Stimulated activated memory B cell treated with anti-CD40 and anti-IgM and Interleukin-4, amounts not matched to agents 10 μg/mL and 1 μg/mL and 100 μg/mL, for 72 hours (primary cell): ENCODE measurements at regions not wholly inside any gene's neighbourhood (a gene's known extent, or its start where the extent isn't known, plus 50 kb on each side); places are given as distances from the start of the nearest gene placed in this dataset.
A peak's percentile ranks its signal among the peaks of the same experiment; 100 is the strongest.

Experiments
- ATAC-seq: fragments of 150-1000 bp; cut with Tn5 transposase; 2 replicates; pipeline ENCODE4 v1.10.0; 2021
- H3K27ac Mint-ChIP-seq: one replicate; pipeline ENCODE4 v1.8.0; 2022; ENCODE audit warnings: mild to moderate bottlenecking, mixed read lengths
- H3K27me3 Mint-ChIP-seq: one replicate; pipeline ENCODE4 v1.8.0; 2022; ENCODE audit warnings: mixed read lengths
- H3K36me3 Mint-ChIP-seq: one replicate; pipeline ENCODE4 v1.8.0; 2022; ENCODE audit warnings: mixed read lengths
- H3K4me1 Mint-ChIP-seq: one replicate; pipeline ENCODE4 v1.8.0; 2022; ENCODE audit warnings: mixed read lengths
- H3K4me3 Mint-ChIP-seq: one replicate; pipeline ENCODE4 v1.8.0; 2022; ENCODE audit warnings: mild to moderate bottlenecking, moderate library complexity, mixed read lengths
- H3K9me3 Mint-ChIP-seq: one replicate; pipeline ENCODE4 v1.8.0; 2022; ENCODE audit warnings: mixed read lengths

- H3K27ac Mint-ChIP-seq: no peak overlapping the region
- H3K9me3 Mint-ChIP-seq: peaks cover 5% of the 10 kb centered on the region
- H3K27me3 Mint-ChIP-seq: no peaks in the 10 kb centered on the region
- H3K4me1 Mint-ChIP-seq: no peaks in the 10 kb centered on the region
- no peaks in the 10 kb centered on the region for H3K36me3 Mint-ChIP-seq
- no peak overlapping the region for H3K4me3 Mint-ChIP-seq
- peak; percentile 24 for ATAC-seq
These were observed 1109.5 kb downstream of the NSUN3 start for GRCh38 chr3:95172164-95172943.

- Mint-ChIP-seq H3K4me1 (no peaks in the 10 kb centered on the region), H3K36me3 (no peaks in the 10 kb centered on the region), H3K9me3 (peaks cover 3% of the 10 kb centered on the region), H3K27ac (no peak overlapping the region), H3K4me3 (no peak overlapping the region), H3K27me3 (no peaks in the 10 kb centered on the region)
- ATAC-seq: no peak
These were observed 1114.2 kb downstream of the NSUN3 start for GRCh38 chr3:95177096-95177495.

DNA sequence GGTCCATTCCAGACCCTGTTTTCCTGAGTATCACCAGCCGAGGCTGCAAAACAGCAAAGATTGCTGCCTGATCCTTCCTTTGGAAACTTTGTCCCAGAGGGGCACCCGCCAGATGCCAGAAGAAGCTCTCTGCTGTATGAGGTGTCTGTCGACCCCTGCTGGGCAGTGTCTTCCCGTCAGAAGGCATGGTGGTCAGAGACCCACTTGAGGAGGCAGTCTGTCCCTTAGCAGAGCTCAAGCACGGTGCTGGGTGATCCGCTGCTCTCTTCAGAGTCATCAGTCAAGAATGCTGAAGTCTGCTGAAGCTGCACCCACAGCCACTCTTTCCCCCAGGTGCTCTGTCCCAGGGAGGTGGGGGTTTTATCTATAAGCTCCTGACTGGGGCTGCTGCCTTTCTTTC lies 1121.2 kb downstream of the NSUN3 start:
- Mint-ChIP-seq H3K4me1 (no peaks in the 10 kb centered on the region), H3K4me3 (no peak overlapping the region), H3K27me3 (no peaks in the 10 kb centered on the region), H3K9me3 (peaks cover 9% of the 10 kb centered on the region), H3K27ac (no peak overlapping the region), H3K36me3 (no peaks in the 10 kb centered on the region)
- no peak for ATAC-seq

- H3K4me3 Mint-ChIP-seq: no peak overlapping the region
- no peaks in the 10 kb centered on the region for H3K4me1 Mint-ChIP-seq
- no peaks in the 10 kb centered on the region for H3K9me3 Mint-ChIP-seq
- no peak overlapping the region for H3K27ac Mint-ChIP-seq
- H3K27me3 Mint-ChIP-seq: no peaks in the 10 kb centered on the region
- ATAC-seq: no peak
- no peaks in the 10 kb centered on the region for H3K36me3 Mint-ChIP-seq
These were observed 1126.5 kb downstream of the NSUN3 start for GRCh38 chr3:95189348-95189747.

DNA sequence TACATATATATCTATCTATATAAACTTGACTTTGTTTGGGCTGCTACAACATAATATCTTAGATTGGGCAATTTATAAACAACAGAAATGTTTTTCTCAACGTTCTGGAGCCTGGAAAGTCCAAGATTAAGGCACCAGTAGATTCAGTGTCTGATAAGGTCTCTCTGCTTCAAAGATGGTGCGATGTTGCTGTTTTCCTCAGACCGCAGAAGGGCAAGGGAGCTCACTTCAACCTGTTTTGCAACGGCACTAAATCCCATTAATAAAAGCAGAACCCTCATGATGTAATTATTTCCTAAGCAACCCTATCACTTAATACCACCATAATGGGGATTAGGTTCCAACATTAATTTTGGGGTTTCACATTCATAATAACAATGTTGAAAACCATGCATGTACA lies 1134.8 kb downstream of the NSUN3 start:
- Mint-ChIP-seq H3K27ac (no peak overlapping the region), H3K9me3 (peaks cover 3% of the 10 kb centered on the region), H3K36me3 (no peaks in the 10 kb centered on the region), H3K4me3 (no peak overlapping the region), H3K27me3 (no peaks in the 10 kb centered on the region), H3K4me1 (no peaks in the 10 kb centered on the region)
- no peak for ATAC-seq

DNA sequence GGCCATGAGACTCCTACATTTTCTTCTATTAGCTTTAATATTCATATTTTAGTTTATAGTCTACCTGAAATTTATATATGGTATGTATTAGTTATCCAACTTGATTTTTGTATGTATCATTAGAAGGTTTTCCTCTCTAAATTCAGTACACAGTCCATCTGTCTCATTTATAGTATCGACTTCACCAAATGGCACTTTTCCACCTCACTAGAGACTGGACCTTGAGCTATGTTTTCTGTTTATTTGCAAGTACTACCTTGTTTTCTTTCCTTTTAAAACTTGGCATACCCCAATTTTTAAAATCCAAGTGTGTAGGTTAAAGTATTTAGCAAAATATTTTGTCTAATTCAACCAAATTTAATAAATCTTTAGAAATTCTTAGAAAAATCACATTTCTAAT lies 1137.5 kb downstream of the NSUN3 start:
- Mint-ChIP-seq H3K4me1 (no peaks in the 10 kb centered on the region), H3K4me3 (no peak overlapping the region), H3K27me3 (no peaks in the 10 kb centered on the region), H3K27ac (no peak overlapping the region), H3K9me3 (peaks cover 10% of the 10 kb centered on the region), H3K36me3 (no peaks in the 10 kb centered on the region)
- no peak for ATAC-seq

DNA sequence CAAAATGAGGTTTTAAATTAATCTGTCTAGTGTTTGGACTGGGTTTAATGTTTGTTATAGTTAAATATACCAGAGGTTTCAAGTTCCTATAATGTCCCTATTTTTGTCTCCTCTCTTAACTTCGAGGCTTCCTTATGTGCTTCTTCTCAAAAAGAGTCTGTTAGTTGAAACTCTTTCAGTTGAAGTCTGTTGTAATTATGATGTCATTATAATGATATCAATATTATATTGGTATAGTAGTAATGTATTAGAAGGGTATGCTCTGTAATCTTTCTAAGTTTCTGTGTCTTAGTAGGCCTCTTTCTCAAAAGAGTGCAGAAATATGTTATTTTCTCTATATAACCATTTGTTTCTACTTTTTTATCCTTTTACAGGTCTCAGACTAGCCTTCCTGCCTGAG lies 1148.0 kb downstream of the NSUN3 start:
- Mint-ChIP-seq H3K4me1 (no peaks in the 10 kb centered on the region), H3K36me3 (no peaks in the 10 kb centered on the region), H3K27ac (no peak overlapping the region), H3K9me3 (peaks cover 2% of the 10 kb centered on the region), H3K4me3 (no peak overlapping the region), H3K27me3 (no peaks in the 10 kb centered on the region)
- no peak for ATAC-seq

GRCh38 chr3:95212117-95212516 lies 1149.3 kb downstream of the NSUN3 start:
- H3K9me3 Mint-ChIP-seq: no peaks in the 10 kb centered on the region
- H3K27ac Mint-ChIP-seq: no peak overlapping the region
- H3K4me3 Mint-ChIP-seq: no peak overlapping the region
- no peak for ATAC-seq
- H3K27me3 Mint-ChIP-seq: no peaks in the 10 kb centered on the region
- H3K36me3 Mint-ChIP-seq: no peaks in the 10 kb centered on the region
- no peaks in the 10 kb centered on the region for H3K4me1 Mint-ChIP-seq

DNA sequence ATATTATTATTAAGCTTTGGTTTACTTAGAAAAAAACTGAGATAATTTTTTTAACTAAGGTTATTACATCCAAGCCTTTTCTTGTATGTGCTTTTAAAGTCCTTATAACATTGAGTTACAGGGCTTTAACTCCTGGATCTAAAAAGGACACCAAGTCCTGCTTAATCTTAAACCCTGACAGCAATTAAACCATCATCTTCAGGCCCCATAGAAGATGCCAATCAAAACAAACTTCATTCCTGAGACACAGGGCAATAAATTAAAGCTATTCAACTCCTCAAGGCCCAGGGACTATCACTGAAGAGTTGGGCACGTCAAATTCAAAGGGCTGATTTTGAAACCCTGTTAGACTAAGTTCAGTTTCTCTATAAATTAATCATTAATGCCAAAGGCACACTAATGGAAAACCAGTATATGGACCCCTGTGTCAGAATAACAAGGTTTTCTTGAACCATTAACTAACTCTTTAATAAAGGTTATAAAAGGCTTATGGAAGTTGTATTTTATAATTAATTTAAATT lies 1152.6 kb downstream of the NSUN3 start:
- H3K4me3 Mint-ChIP-seq: no peak overlapping the region
- no peaks in the 10 kb centered on the region for H3K27me3 Mint-ChIP-seq
- H3K9me3 Mint-ChIP-seq: peaks cover 3% of the 10 kb centered on the region
- H3K4me1 Mint-ChIP-seq: no peaks in the 10 kb centered on the region
- H3K36me3 Mint-ChIP-seq: no peaks in the 10 kb centered on the region
- H3K27ac Mint-ChIP-seq: no peak overlapping the region
- no peak for ATAC-seq

- Mint-ChIP-seq H3K4me3 (no peak overlapping the region), H3K27ac (no peak overlapping the region), H3K27me3 (no peaks in the 10 kb centered on the region), H3K36me3 (no peaks in the 10 kb centered on the region), H3K4me1 (no peaks in the 10 kb centered on the region), H3K9me3 (peaks cover 3% of the 10 kb centered on the region)
- no peak for ATAC-seq
These were observed 1154.8 kb downstream of the NSUN3 start for GRCh38 chr3:95217661-95218060.

- ATAC-seq: no peak
- Mint-ChIP-seq H3K4me1 (no peaks in the 10 kb centered on the region), H3K9me3 (peaks cover 3% of the 10 kb centered on the region), H3K4me3 (no peak overlapping the region), H3K27ac (no peak overlapping the region), H3K27me3 (no peaks in the 10 kb centered on the region), H3K36me3 (no peaks in the 10 kb centered on the region)
These were observed 1155.6 kb downstream of the NSUN3 start for GRCh38 chr3:95218484-95218883.

DNA sequence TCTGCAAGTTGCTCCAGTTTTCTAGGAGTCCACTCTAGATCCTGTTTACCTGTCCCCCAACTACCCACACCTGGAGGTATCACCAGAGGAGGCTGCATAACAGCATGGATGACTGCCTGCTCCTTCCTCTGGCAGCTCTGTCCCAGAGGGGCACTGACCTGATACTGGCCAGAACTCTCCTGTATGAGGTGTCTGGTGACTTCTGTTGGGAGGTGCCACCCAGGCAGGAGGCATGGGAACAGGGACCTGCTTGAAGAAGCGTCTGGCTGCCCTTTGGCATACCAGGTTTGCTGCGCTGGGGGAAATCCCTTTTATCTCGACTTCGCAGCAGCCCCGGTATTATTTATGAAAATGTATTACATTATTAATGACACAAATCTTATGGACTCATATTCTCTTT lies 1163.6 kb downstream of the NSUN3 start:
- H3K9me3 Mint-ChIP-seq: peaks cover 7% of the 10 kb centered on the region
- no peak for ATAC-seq
- H3K4me1 Mint-ChIP-seq: no peaks in the 10 kb centered on the region
- H3K27ac Mint-ChIP-seq: no peak overlapping the region
- no peak overlapping the region for H3K4me3 Mint-ChIP-seq
- H3K27me3 Mint-ChIP-seq: no peaks in the 10 kb centered on the region
- H3K36me3 Mint-ChIP-seq: no peaks in the 10 kb centered on the region

- ATAC-seq: no peak
- Mint-ChIP-seq H3K27me3 (no peaks in the 10 kb centered on the region), H3K4me1 (no peaks in the 10 kb centered on the region), H3K36me3 (no peaks in the 10 kb centered on the region), H3K27ac (no peak overlapping the region), H3K4me3 (no peak overlapping the region), H3K9me3 (peaks cover 8% of the 10 kb centered on the region)
These were observed 1164.2 kb downstream of the NSUN3 start for GRCh38 chr3:95227092-95227491.

GRCh38 chr3:95228416-95228815 lies 1165.6 kb downstream of the NSUN3 start:
- Mint-ChIP-seq H3K27me3 (no peaks in the 10 kb centered on the region), H3K4me1 (no peaks in the 10 kb centered on the region), H3K27ac (no peak overlapping the region), H3K36me3 (no peaks in the 10 kb centered on the region), H3K4me3 (no peak overlapping the region), H3K9me3 (peaks cover 8% of the 10 kb centered on the region)
- no peak for ATAC-seq

DNA sequence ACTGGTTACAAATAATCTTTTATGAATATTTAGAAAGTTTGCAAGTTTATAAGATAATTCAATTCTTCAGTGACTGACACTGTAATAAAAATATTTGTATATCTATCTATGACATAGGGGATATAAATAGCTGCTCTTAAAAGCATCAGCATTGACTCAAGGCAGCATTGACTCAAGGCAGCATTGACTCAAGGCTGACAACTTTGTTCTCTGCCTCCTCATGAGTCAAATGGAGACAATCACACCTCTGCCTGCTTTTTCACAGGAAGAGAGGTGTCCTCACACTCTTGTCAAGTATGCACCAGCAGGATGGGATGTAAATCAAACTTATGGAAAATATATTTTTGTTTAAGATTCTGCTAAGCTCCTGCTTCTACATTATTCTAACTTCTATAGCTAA lies 1173.1 kb downstream of the NSUN3 start:
- no peaks in the 10 kb centered on the region for H3K4me1 Mint-ChIP-seq

DNA sequence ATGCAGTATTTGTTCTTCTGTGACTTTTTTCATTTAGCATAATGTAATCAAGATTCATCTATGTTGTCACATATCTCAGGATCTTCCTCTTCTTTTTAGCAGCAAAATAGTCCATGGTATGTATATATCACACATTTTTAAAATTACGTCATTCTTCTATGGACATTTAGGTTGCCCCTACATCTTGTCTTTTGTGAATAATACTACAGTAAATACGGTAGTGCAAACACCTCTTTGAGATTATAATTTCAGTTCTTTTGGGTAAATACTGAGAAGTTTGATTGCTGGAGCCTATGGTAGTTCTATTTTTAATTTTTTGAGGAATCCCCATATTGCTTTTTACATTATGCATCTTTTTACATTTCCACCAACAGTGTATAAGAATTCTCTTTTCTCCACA lies 1174.9 kb downstream of the NSUN3 start:
- H3K4me3 Mint-ChIP-seq: no peak overlapping the region
- ATAC-seq: no peak
- H3K4me1 Mint-ChIP-seq: no peaks in the 10 kb centered on the region
- no peak overlapping the region for H3K27ac Mint-ChIP-seq
- H3K36me3 Mint-ChIP-seq: no peaks in the 10 kb centered on the region
- peaks cover 8% of the 10 kb centered on the region for H3K9me3 Mint-ChIP-seq
- no peaks in the 10 kb centered on the region for H3K27me3 Mint-ChIP-seq

More for the DNA sequence above, 1173.1 kb downstream of the NSUN3 start:
- Mint-ChIP-seq H3K4me3 (no peak overlapping the region), H3K27ac (no peak overlapping the region), H3K27me3 (no peaks in the 10 kb centered on the region), H3K9me3 (peaks cover 12% of the 10 kb centered on the region), H3K36me3 (no peaks in the 10 kb centered on the region)
- no peak for ATAC-seq
